ENCODE measurements at regions not wholly inside any gene's neighbourhood (a gene's known extent, or its start where the extent isn't known, plus 50 kb on each side); places are given as distances from the start of the nearest gene placed in this dataset.

- no peak for TF ChIP-seq NR1H2 (CRISPR knock-in tag; IDR thresholded peaks at IDR 0.05)
- TF ChIP-seq CTCF (IDR thresholded peaks at IDR 0.05) = no peak
- TF ChIP-seq ZBTB43 (CRISPR knock-in tag; IDR thresholded peaks at IDR 0.05) = no peak
- TF ChIP-seq CREM (CRISPR knock-in tag; IDR thresholded peaks at IDR 0.05) = no peak
- no peak for TF ChIP-seq CBFB (CRISPR knock-in tag; IDR thresholded peaks at IDR 0.05; ENCODE audit: low read depth)
- TF ChIP-seq CDX4 (CRISPR knock-in tag; IDR thresholded peaks at IDR 0.05; ENCODE audit: borderline replicate concordance) = no peak
- no peak for TF ChIP-seq ETV6 (CRISPR knock-in tag; IDR thresholded peaks at IDR 0.05)
- TF ChIP-seq ZNF416 (CRISPR knock-in tag; IDR thresholded peaks at IDR 0.05) = no peak
- no peak for TF ChIP-seq SMAD4 (CRISPR knock-in tag; IDR thresholded peaks at IDR 0.05)
- no peak for TF ChIP-seq NFYB (CRISPR knock-in tag; conservative IDR thresholded peaks at IDR 0.05; ENCODE audit: low read depth)
- TF ChIP-seq TCF7 (CRISPR knock-in tag; IDR thresholded peaks at IDR 0.05; ENCODE audit: low read depth) = no peak
- no peak for TF ChIP-seq CREB1 (CRISPR knock-in tag; IDR thresholded peaks at IDR 0.05)
Observed at GRCh38 chr9:19725970-19726369, 62.9 kb downstream of the SLC24A2 start.

All from WTC11 (cell line).